Ammon's horn (tissue), 1 donor: ENCODE measurements at regions not wholly inside any gene's neighbourhood (a gene's known extent, or its start where the extent isn't known, plus 50 kb on each side); places are given as distances from the start of the nearest gene placed in this dataset.
"Not testable (repeated sequence)": the region's sequence is repeated elsewhere in the genome, so short reads cannot be mapped to it uniquely, and the experiment has no call there.

Experiments
- DNase-seq: peaks from one replicate; pipeline ENCODE4 v3.0.0-alpha.2; 2016; ENCODE audit warnings: low spot score

DNA sequence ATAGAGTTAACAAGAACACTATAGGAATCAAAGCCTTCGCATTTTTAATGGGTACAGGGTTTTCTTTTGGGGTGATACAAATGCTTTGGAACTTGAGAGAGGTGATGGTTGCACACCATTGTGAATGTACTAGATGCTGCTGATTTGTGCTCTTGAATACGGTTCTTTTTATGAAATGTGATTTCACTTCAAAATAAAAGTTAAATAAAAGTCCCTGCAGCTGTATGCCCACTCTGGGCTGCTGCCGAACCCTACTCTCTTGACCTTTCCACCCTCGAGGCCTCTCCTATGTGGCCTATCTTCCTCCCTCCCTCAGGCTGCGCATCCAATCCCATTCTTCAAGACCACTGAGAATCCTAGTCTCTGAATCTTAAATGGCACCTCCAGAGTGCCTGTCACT is 168.5 kb upstream of the AJAP1 start:
- no peak for DNase-seq

DNA sequence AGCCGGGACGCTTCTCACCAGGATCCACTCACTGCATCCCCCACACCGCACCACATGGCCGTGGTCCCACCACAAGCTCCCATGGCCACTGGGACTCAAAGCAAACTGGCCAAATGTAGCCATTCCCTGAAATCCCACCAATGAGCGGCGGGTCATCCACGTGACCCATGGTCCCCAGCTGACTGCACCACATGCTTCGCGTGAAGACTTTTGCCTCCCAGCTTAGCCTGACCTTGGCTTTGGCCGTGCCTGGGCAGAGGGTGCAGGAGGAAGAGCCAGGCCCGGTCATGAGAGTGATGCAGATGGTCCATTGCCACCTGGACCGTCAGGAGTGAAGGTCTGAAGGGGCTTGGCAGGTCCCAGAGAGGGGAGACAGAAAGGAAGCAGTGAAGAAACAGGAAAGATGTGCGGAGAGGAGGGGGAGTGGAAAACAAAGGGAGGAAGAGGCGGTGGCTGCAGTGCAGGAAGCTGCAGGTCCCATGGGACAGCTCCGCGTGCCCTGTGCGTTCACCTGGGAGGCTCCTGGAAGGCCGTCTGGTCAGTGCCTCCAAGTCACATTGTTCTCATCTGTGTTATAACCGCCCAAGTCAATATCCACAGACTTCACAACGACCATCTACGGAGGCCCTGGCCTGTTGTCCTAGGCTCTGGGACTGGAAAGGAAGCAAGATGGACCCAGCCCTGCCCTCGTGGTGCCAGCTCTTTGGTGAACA is 167.8 kb upstream of the AJAP1 start:
- no peak for DNase-seq

DNA sequence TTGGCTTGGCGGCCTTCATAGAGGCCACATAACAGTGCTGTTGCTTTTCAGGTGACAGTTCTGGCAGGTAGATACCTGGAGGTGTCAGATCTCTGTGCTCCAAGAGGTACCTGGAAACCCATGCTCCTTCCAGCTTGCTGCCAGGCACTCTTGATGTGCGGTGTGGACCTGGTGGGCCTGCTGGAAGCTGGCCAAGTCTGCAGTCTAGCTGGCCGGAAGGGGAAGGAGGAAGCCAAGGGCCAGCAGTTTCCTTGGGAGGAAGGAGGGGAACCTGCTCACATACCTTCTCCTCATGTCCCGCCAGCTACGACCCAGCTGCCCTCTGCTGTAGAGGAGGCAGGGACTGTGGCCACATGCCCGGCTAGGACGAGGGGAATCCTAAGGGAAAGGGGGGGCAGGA is 166.4 kb upstream of the AJAP1 start:
- DNase-seq: no peak

DNA sequence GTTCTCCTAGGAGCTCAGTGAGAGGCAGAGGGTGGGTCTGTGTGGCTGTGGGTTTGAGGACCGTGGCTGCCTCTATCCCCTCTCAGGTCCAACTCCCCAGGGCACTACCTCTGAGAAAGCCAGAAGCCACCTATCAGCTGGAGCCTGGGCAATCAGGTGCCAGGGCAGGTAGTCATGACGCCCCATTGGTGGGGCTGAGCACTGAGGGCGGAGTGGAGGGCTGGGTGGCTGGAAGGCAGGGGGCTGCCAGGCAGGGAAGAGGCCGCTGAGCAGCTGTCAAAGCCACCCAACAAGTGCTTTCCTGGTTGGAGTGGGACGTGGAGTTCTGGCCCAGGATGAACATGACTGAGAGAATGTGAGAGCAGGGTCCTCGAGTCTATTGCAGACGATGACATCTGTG is 164.9 kb upstream of the AJAP1 start:
- no peak for DNase-seq

DNA sequence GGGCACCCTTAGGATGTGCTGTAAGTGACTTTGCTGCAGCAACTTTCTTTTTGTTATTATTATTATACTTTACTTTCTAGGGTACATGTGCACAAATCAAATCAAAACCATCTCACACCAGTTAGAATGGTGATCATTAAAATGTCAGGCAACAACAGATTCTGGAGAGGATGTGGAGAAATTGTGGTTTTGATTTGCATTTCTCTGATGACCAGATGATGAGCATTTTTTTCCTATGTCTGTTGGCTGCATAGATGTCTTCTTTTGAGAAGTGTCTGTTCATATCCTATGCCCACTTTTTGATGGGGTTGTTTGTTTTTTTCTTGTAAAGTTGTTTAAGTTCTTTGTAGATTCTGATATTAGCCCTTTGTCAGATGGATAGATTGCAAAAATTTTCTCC is 164.4 kb upstream of the AJAP1 start:
- DNase-seq: not testable (repeated sequence)

DNA sequence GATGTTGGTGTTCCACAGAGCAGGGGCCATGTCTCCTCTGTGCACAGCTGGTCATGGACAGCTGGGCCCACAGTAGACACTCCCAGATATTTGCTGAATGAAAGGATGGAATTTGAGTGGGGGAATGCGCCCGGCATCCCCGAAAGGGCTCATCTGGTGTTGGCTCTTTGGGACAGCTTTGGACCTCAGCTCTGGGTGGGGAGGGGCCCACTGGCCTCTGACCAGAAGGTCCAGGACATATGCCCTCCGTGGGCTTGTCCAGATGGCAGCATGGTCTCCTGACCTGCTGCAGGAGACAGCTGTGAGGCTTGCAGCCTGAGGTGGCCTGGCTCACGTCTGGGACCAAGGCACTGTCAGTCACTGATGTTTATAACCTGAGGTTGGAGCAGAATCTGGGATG is 160.4 kb upstream of the AJAP1 start:
- DNase-seq: no peak

DNA sequence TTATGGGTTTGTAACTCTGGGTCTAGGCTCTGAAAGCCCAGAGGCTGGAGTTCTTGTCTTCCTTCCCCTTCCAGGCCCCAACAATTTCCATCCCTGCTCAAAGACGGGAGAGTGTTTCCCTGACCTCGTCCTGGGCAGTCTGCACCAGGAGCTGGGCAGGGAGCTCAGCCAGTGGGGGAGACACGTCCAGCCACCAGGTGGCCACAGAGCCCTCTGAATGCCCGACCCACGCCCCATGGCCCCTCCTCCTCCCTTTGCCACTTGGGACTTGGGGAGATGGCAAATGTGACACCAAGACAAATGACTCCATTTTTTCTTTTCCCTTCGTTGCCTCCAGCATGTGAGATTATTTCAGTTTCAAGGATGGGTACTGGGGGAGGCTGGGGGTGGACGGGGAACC is 159.9 kb upstream of the AJAP1 start:
- no peak for DNase-seq

DNA sequence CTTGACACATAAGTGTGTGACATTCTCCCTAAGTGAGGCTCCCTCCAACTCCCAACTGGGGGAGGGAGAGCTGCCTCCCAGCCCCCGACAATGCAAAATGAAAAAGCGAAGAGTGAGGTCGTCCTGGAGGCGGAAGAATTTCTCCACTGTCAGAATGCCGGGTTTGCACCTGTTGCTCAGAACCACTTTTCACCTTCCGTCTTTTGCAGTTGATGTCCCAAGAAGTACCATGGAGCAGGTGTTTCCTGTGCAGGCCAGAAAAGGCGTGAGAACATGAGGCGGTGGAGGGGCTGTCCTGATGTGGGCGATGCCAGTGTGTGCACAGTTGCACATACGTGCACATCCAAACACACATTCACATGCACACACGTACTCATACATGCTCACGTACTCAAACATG is 158.6 kb upstream of the AJAP1 start:
- DNase-seq: no peak

DNA sequence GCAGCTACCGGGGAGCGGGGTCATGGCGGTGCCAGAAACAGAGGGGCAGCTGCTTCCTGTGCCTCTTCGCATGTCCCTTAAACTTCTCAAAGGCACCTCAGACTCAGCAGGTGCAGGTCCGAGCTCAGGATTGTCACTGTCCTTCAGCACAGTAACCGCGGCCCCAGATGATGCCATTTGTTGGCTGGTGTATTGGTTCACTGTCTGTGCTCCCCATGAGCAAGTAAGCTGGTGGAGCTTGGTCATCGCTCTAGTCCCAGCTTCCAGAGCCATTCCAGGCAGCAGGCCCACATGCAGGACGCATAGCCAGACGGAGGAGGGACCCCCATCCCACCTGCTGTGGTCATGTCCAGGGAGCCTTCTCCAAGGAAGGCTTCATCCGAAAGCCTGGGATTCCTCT is 154.0 kb upstream of the AJAP1 start:
- DNase-seq: no peak

DNA sequence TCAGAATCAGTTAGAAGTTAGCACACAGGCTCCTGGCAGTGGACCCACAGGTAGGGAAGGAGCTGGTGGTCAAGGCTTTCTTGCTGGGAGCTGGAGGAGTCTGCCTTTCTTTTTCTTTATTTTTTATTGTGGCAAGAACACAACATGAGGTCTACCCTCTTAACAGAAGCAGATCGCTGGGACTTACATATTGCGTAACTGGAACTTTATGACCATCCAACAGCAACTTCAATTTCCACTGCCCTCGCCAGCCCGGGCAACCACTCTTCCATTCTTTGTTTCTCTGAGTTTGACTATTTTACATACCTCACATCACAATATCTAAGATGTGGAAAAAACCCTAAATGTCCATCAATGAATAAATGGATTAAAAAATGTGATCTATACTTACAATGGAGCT is 147.8 kb upstream of the AJAP1 start:
- no peak for DNase-seq

DNA sequence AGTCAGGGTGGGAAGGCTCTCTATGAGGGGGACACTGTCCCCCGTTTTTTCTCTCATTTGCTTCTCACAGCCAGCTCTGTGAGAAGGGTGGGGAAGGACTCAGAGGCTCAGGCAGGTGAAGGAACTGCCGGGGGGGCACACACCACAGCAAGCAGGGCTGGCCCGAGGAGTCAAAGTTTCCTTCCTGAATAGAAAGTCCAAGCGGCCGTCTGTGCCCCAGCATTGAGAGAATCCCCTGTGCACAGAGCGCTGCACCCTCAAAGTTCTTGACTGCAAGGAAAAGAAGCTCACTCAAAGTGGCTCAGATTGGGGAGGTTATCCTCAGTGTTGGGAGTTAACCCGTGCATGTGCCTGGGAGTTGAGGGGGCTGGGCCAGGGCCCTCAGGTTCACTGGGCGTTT is 145.2 kb upstream of the AJAP1 start:
- no peak for DNase-seq

DNA sequence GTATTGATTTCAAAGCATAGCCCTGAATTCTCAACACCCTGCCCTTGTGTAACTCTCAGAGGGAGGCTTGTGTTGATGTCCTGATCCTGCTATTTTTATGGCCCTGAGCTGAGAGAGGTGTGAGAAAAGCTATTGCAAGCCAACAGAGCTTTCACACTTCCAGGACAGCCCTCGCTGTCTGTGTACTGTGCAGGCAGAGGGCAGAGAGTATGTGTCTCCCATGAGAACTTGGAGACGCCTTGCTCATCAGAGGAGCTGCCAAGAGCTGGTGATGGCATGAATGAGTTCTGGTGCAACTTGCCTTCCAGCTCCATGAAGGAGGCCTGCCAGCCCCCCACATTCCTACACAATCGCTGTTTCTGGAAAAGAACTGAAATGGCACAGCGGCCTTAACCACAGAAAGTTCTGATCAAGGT is 144.1 kb upstream of the AJAP1 start:
- DNase-seq: no peak

DNA sequence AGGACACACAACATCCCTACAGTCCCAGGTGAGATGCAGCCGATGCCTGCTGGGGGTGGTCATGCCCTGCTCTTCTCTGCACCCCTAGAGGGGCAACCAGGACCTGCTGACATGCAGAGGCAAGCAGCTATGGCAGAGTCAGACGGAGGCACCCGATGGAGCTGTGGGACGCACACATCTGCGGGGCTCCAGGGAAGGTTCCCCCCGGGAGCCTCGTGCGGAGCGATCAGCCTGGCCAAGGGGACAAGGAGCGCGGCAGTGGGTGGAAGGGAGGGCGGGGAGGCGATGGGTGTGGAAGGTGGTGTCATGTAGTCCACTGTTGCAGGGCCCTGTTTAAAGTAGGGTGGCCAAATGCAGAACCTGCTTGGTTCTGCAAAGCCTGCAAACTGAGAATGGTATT is 143.0 kb upstream of the AJAP1 start:
- DNase-seq: no peak

DNA sequence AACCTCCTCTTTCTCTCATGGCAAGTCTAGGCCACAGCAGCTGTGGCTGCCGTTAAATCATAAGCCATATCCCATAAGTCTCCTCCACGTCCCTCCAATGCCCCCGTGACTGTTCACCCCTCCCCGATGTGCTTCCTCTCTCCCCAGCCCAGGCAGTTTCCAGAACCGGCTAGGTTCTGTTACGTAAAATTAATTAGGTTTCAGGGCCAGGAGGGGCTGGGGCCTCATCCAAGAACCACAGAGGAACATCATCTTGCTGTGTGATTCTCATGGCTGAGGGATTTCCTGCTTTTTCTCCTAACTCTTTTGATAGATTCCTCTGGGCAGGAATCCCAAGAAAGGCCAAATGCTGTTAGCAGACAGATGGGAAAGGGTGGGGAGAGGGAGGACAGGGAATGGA is 141.8 kb upstream of the AJAP1 start:
- peak; percentile 20 for DNase-seq

DNA sequence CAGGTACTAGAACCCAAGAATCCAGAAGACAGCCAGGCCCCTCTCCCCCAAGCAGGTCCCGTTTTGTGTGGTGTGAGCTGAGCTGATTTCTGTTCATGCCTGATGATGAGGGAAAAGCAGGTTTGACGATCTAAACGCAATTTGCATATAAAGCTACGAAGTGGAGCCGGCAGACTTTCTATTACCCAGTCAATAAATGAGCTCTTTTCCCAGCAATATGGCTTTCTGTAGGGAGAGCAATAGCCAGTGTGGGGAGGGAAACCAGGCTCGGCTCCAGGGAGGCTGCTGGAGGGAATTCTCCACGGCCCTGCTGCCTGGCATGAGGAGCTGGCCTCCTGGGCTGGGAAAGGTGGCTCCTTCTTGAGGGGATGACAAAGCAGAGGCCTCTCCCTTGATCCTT is 140.7 kb upstream of the AJAP1 start:
- no peak for DNase-seq

DNA sequence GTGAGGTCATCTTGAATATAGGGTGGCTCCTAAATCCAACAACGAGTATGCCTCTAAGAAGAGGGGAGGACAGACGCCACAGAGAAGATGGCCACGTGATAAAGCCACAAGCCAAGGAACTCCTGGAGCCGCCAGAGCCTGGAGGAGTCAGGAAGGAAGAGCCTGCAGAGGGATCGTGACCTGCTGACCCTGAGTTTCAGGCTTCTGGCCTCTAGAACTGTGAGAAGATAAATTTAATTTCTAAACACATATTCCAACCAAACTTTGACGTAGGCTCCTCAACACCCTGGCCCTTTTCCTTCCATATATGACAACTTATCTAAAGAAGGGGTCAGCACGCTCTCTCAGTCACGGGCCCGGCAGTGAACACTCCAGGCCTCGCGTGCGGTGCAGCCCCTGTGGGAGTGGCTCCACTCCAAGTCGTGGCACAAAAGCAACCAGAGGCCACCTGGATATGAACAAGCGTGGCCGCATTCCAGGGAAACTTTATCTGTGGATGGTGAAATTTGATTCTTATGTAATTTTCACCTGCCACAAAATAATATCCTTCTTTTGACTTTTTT is 138.6 kb upstream of the AJAP1 start:
- no peak for DNase-seq

DNA sequence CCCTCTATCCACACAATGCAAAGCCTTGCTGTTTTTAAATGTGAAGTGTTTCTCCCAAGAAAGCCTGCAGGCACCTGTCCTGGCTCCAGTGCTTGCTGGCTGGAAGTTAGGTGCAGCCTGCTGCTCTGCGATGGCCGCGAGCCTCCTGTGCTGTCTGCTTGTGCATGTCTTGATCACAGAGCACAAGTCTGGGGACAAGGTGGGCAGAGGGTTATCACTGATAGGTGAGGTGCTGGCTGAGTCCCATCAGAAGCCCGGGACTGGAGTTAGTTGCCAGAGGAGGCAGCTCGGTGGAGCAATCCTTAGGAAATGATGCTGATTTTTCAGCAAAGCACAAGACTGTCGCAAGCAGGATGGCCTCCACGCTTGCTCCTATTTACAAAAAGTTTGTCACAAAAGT is 137.8 kb upstream of the AJAP1 start:
- DNase-seq: no peak

DNA sequence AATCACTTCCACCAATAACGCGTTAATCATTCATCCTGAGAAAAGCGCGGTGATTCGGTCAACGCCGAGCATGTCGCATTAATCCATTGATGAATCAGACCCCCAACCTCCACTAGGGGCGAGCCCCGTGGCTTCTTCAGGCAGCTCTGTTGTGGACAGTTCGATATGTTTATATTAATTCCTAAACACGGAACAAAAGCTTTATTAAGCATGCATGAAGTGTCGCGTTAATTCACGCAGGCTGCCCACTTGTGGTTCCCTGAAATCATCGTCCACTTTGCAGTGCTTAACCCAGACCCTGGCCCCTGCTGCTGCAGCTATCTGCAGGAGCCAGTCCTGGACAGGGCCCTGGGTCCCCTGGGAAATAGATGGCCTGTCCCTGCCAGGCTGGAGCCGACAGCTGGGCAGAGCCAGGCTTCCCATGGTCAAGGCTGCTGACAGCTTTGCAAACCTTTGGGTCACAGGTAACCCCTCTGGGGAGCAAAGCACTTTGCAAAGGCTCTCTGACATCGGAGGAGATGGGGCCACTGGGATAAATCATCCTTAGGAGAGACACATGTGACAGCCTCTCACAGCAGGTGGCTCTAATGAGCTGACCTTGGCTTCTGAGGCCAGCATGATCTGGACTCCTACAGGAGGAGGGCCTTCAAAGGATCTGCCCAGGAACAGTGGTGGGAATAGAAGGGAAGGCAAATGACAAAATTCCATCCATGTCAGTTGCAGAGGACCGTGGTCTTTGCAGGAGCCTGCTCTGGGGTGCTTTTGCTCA is 137.0 kb upstream of the AJAP1 start:
- no peak for DNase-seq

DNA sequence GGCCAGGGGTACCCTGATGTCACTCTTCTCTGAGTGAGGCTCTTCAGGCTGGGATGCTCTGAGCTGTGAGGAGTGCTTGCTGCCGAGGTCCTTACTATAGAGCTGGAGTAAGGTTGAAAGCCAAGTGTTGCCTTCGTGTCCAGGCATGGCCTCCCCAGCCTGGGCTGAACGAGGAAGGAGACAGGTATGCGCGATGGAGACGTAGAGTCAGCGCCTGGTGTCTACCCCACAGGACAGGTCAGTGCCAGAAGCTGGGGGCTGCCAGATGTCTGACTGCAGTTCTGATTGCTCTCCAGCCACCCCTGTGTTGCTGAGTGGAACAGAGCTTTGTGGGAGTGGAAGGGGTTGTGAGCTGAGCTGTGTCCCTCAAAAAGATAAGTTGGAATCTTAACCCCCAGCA is 135.8 kb upstream of the AJAP1 start:
- DNase-seq: no peak

DNA sequence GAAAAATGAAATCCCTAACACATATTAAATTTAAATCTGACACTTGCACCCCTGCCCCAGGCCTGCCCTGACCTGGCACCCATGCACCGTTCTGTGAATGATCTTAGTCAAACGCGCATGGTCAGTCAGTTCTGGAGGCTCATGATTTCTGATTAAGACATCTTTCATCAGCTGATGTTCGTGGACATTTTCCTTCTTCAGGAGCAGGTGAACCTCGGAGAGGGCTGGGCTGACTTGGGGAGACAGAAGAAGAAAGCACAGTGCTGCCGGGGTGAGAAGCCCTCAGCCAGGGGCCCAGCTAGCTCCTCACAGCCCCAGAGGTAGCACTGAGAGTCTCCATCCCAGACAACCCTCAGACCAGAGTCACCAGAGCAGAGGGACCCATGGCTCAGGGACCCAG is 134.5 kb upstream of the AJAP1 start:
- DNase-seq: no peak

DNA sequence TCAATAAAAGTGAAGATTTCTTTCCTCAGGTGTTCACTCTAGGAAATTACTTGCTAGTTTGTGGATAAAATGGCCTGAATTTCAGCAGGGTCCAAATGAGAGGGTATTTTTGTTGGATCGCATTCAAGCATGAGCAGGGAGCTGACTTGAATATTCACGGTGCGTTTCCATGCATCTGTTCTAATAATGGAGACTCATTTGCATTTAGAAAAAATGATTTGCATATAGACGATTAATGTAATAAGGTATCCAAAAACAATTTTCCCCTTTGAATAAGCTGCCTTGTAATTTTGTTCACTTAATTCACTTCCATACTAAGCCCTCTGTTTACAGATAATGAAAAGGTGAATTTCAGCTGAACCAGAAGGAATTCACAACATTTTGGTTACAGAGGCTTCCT is 130.9 kb upstream of the AJAP1 start:
- no peak for DNase-seq

DNA sequence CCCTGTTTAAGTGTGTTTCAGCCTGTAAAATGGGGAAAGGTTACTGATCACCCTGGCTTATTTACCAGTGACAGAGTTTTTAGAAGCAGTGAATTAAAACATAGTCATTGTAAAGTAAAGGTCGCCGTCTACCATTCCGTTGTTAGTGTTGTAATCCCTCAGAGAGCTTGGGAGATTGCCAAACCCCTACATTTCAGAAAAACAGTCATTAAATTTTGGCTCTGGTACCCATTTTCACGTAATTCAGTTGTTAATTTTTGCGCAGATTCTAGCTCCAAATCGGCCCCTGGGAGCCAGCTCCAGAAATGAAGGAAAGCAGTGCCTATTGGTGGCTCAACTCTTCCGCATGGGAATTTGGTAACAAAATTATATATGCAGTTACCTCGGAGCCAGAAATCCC is 127.7 kb upstream of the AJAP1 start:
- DNase-seq: no peak

DNA sequence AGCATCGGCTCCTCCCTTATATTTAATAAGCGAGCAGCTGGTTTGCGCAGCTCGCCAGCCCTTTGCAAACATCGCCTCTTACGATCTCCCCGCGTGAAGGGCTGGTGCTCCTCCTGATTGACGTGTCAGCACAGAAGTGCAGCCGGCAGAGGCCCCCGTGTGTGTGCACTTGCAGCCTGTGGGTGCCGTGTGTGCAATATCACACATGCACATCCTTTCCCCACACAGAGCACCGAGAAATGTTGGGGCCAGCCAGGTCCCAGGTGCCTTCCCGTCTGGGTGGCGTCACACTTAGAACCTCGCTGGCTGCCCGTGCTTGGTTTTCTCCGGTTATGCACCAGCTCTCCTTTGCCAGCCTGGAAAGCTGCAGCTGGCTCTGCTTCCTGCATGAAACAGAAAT is 126.6 kb upstream of the AJAP1 start:
- peak; percentile 38 for DNase-seq

DNA sequence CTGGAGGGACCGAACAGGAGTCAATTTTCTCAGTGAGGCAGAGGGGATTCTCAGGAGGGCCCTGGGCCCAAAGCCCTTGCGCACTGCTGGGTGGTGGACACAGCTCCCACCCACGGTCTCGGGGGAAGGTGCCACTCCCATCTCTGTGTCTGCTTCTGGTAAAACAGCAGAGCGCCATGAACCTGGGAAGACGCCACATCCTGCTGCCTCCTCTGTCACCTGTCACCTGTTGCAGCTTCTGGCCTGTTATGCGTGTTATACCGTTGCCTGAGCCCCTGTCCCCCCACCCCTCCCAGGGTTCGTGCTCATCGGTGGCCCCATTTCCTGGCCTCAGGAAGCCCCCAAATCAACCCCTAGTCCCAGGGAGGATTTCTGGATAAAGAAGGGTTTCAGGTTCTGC is 125.8 kb upstream of the AJAP1 start:
- DNase-seq: no peak
